SK-N-SH (cell line): ENCODE measurements at regions not wholly inside any gene's neighbourhood (a gene's known extent, or its start where the extent isn't known, plus 50 kb on each side); places are given as distances from the start of the nearest gene placed in this dataset.

Source experiments
- CTCF ChIP-seq: fragments of 200-600 bp; sonication (generic); IDR thresholded peaks from 2 replicates; pipeline ENCODE4 v1.6.1; 2017; ENCODE audit warnings: antibody characterized with exemption, mild to moderate bottlenecking, moderate library complexity
- EP300 ChIP-seq, 2 experiments: IDR thresholded peaks; 2 replicates each; pipeline versions ENCODE4 v1.4.0 to v1.6.1; 2012; ENCODE audit warnings: borderline replicate concordance in 1 of 2, low read depth in 1 of 2, low read length in 1 of 2
- EZH2phosphoT487 ChIP-seq: fragments of 200-600 bp; sonication (generic); IDR thresholded peaks from 2 replicates; pipeline ENCODE4 v1.6.1; 2017; ENCODE audit warnings: low read depth, mixed run types, mild to moderate bottlenecking, antibody characterized with exemption, moderate library complexity, borderline replicate concordance
- JUND ChIP-seq: IDR thresholded peaks from 2 replicates; pipeline ENCODE4 v1.4.0; 2012
- MXI1 ChIP-seq: IDR thresholded peaks from 2 replicates; pipeline ENCODE4 v1.6.1; 2012; ENCODE audit warnings: mild to moderate bottlenecking, low read depth, low read length, improper control_type of control experiment
- NFIC ChIP-seq: IDR thresholded peaks from 2 replicates; pipeline ENCODE4 v1.4.0; 2012; ENCODE audit warnings: borderline replicate concordance
- PBX3 ChIP-seq: IDR thresholded peaks from 2 replicates; pipeline ENCODE4; 2012
- POLR2AphosphoS5 ChIP-seq: IDR thresholded peaks from 2 replicates; pipeline ENCODE4 v1.6.1; 2012; ENCODE audit warnings: low read depth, low read length
- RXRA ChIP-seq: IDR thresholded peaks from 2 replicates; pipeline ENCODE4 v1.4.0; 2012; ENCODE audit warnings: low read depth, mild to moderate bottlenecking, borderline replicate concordance
- USF2 ChIP-seq: fragments of 150-350 bp; IDR thresholded peaks from 2 replicates; pipeline ENCODE4 v1.6.1; 2017; ENCODE audit warnings: antibody characterized with exemption, low read length, low read depth, borderline replicate concordance
- YY1 ChIP-seq: IDR thresholded peaks from 2 replicates; pipeline ENCODE4 v1.4.0; 2012; ENCODE audit warnings: low read depth, mild to moderate bottlenecking

- no peak for TF ChIP-seq JUND
- no peak for TF ChIP-seq CTCF
- TF ChIP-seq RXRA: no peak
- TF ChIP-seq POLR2AphosphoS5: no peak
- no peak for TF ChIP-seq EP300 (IDR thresholded peaks at IDR 0.05; ENCODE audit: borderline replicate concordance in 1 of 2, low read depth in 1 of 2, low read length in 1 of 2)
- no peak for TF ChIP-seq PBX3
- no peak for TF ChIP-seq USF2
- no peak for TF ChIP-seq MXI1
- no peak for TF ChIP-seq NFIC
- no peak for TF ChIP-seq YY1
- TF ChIP-seq EZH2phosphoT487: no peak
Measured at GRCh38 chr13:105798541-105798940, 736.9 kb downstream of the EFNB2 start.
